ENCODE measurements at regions not wholly inside any gene's neighbourhood (a gene's known extent, or its start where the extent isn't known, plus 50 kb on each side); places are given as distances from the start of the nearest gene placed in this dataset.

DNA sequence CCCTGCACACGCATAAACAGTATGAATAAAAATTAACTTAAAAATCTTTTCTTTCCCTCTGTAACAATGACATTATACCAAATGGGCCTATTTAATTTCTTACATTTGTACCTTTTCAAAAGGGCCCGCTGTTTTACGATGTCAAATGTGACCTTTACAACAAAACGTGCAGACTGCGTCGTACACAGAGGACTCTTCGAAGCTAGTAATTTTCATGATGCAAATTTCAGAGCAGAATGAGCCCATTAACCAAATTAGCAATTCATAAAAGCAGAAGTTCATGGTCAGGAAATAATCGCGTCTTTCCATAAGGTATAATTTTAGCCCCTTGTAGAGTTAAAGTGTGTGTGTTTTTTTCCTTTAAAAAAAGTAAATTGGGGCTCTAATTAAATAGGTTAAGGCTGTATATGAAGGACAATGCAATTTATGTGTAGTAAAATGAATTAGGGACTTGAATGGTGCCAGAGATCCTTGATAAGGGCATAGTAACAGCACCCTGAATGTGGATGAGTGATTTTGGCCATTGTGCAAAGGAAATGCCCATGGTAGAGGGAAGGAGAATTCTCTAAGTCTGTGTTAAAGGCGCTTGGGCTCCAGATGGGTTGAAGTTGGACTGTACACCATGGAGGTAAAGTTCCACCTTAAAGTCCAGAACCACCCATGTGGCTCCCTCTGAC, 546.4 kb upstream of the EEF2KMT start:
- no peak for TF ChIP-seq POLR2AphosphoS5 (IDR thresholded peaks at IDR 0.05)
- TF ChIP-seq, protein P1, sequence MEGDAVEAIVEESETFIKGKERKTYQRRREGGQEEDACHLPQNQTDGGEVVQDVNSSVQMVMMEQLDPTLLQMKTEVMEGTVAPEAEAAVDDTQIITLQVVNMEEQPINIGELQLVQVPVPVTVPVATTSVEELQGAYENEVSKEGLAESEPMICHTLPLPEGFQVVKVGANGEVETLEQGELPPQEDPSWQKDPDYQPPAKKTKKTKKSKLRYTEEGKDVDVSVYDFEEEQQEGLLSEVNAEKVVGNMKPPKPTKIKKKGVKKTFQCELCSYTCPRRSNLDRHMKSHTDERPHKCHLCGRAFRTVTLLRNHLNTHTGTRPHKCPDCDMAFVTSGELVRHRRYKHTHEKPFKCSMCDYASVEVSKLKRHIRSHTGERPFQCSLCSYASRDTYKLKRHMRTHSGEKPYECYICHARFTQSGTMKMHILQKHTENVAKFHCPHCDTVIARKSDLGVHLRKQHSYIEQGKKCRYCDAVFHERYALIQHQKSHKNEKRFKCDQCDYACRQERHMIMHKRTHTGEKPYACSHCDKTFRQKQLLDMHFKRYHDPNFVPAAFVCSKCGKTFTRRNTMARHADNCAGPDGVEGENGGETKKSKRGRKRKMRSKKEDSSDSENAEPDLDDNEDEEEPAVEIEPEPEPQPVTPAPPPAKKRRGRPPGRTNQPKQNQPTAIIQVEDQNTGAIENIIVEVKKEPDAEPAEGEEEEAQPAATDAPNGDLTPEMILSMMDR (IDR thresholded peaks at IDR 0.05), result no peak
